HG03571 (cell line): ENCODE measurements at regions not wholly inside any gene's neighbourhood (a gene's known extent, or its start where the extent isn't known, plus 50 kb on each side); places are given as distances from the start of the nearest gene placed in this dataset.

ENCODE experiments used
- ATAC-seq: cut with Tn5 transposase; IDR thresholded peaks from one replicate; pipeline ENCODE4 v1.9.1; 2021; ENCODE audit not compliant: unreplicated experiment

GRCh38 chr2:7951001-7951400 is 730.9 kb upstream of the ID2 start:
- no peak for ATAC-seq

- ATAC-seq, result no peak
Measured at GRCh38 chr2:7951490-7951889, 730.4 kb upstream of the ID2 start.

- no peak for ATAC-seq
Measured at GRCh38 chr2:7952046-7952745, 729.7 kb upstream of the ID2 start.

- ATAC-seq, result no peak
Measured at GRCh38 chr2:7953195-7953594, 728.7 kb upstream of the ID2 start.

GRCh38 chr2:7954234-7954633 is 727.6 kb upstream of the ID2 start:
- ATAC-seq, result no peak

GRCh38 chr2:7956126-7956689 is 725.6 kb upstream of the ID2 start:
- ATAC-seq, result no peak

- ATAC-seq, result no peak
Measured at GRCh38 chr2:7961550-7961949, 720.3 kb upstream of the ID2 start.

- ATAC-seq, result no peak
Measured at GRCh38 chr2:7962161-7962560, 719.7 kb upstream of the ID2 start.

GRCh38 chr2:7963787-7964186 is 718.1 kb upstream of the ID2 start:
- no peak for ATAC-seq

GRCh38 chr2:7966032-7966431 is 715.8 kb upstream of the ID2 start:
- ATAC-seq, result no peak

- ATAC-seq, result no peak
Measured at GRCh38 chr2:7967707-7968405, 714.0 kb upstream of the ID2 start.

GRCh38 chr2:7969756-7970515 is 711.9 kb upstream of the ID2 start:
- ATAC-seq, result no peak

GRCh38 chr2:7971248-7971647 is 710.6 kb upstream of the ID2 start:
- no peak for ATAC-seq

- no peak for ATAC-seq
Measured at GRCh38 chr2:7971841-7972240, 710.0 kb upstream of the ID2 start.

GRCh38 chr2:7972670-7973069 is 709.2 kb upstream of the ID2 start:
- no peak for ATAC-seq

GRCh38 chr2:7973801-7974480 is 707.9 kb upstream of the ID2 start:
- no peak for ATAC-seq

- no peak for ATAC-seq
Measured at GRCh38 chr2:7974936-7975335, 706.9 kb upstream of the ID2 start.

GRCh38 chr2:7976206-7976605 is 705.6 kb upstream of the ID2 start:
- no peak for ATAC-seq

GRCh38 chr2:7977981-7978380 is 703.9 kb upstream of the ID2 start:
- ATAC-seq, result no peak

- no peak for ATAC-seq
Measured at GRCh38 chr2:7982054-7982453, 699.8 kb upstream of the ID2 start.

GRCh38 chr2:7983451-7983850 is 698.4 kb upstream of the ID2 start:
- ATAC-seq, result no peak
